GM18870 (cell line): ENCODE measurements at regions not wholly inside any gene's neighbourhood (a gene's known extent, or its start where the extent isn't known, plus 50 kb on each side); places are given as distances from the start of the nearest gene placed in this dataset.

Experiments used
- ATAC-seq: cut with Tn5 transposase; IDR thresholded peaks from one replicate; pipeline ENCODE4 v1.9.1; 2021; ENCODE audit warnings: moderate library complexity; ENCODE audit not compliant: unreplicated experiment

- ATAC-seq, result no peak
Observed at GRCh38 chr7:41756650-41757182, 53.8 kb upstream of the INHBA start.

GRCh38 chr7:41755096-41755495 is 52.2 kb upstream of the INHBA start:
- no peak for ATAC-seq

GRCh38 chr7:41754046-41754445 is 51.2 kb upstream of the INHBA start:
- ATAC-seq, result no peak
